DMS 273 (cell line): ENCODE measurements at regions not wholly inside any gene's neighbourhood (a gene's known extent, or its start where the extent isn't known, plus 50 kb on each side); places are given as distances from the start of the nearest gene placed in this dataset.

ENCODE experiments used
- DNase-seq: peaks from one replicate; lab custom pipeline; 2025; ENCODE audit not compliant: unreplicated experiment; lab: John Stamatoyannopoulos, UW

- peak; percentile 62 for DNase-seq
Measured at GRCh38 chr15:89400116-89400781, 65.6 kb upstream of the POLG start.

GRCh38 chr15:89399238-89400115, 64.9 kb upstream of the POLG start:
- DNase-seq, result peak; percentile 85

- DNase-seq, result no peak
Measured at GRCh38 chr15:89398896-89399237, 64.2 kb upstream of the POLG start.

- no peak for DNase-seq
Measured at GRCh38 chr15:89397653-89398023, 63.0 kb upstream of the POLG start.

GRCh38 chr15:89396723-89397652, 62.4 kb upstream of the POLG start:
- DNase-seq, result peak; percentile 4

GRCh38 chr15:89395996-89396395, 61.4 kb upstream of the POLG start:
- no peak for DNase-seq

- no peak for DNase-seq
Measured at GRCh38 chr15:89395461-89395871, 60.8 kb upstream of the POLG start.

GRCh38 chr15:89395031-89395430, 60.4 kb upstream of the POLG start:
- no peak for DNase-seq

GRCh38 chr15:89393056-89393455, 58.4 kb upstream of the POLG start:
- DNase-seq, result no peak

- DNase-seq, result no peak
Measured at GRCh38 chr15:89391685-89392257, 57.1 kb upstream of the POLG start.

- DNase-seq, result peak; percentile 15
Measured at GRCh38 chr15:89389841-89390603, 55.4 kb upstream of the POLG start.

GRCh38 chr15:89387140-89387903, 52.7 kb upstream of the POLG start:
- DNase-seq, result no peak

- no peak for DNase-seq
Measured at GRCh38 chr15:89385596-89386331, 51.1 kb upstream of the POLG start.
